Renal pelvis (tissue), 1 donor: ENCODE measurements at regions not wholly inside any gene's neighbourhood (a gene's known extent, or its start where the extent isn't known, plus 50 kb on each side); places are given as distances from the start of the nearest gene placed in this dataset.
"Not testable (repeated sequence)": the region's sequence is repeated elsewhere in the genome, so short reads cannot be mapped to it uniquely, and the experiment has no call there.

ENCODE experiments used
- DNase-seq: peaks from one replicate; pipeline ENCODE4 v3.0.0-alpha.2; 2013

GRCh38 chr10:61271127-61271780 lies 181.9 kb downstream of the TMEM26 start:
- no peak for DNase-seq

GRCh38 chr10:61263518-61263917 lies 189.7 kb downstream of the TMEM26 start:
- DNase-seq, result no peak

DNA sequence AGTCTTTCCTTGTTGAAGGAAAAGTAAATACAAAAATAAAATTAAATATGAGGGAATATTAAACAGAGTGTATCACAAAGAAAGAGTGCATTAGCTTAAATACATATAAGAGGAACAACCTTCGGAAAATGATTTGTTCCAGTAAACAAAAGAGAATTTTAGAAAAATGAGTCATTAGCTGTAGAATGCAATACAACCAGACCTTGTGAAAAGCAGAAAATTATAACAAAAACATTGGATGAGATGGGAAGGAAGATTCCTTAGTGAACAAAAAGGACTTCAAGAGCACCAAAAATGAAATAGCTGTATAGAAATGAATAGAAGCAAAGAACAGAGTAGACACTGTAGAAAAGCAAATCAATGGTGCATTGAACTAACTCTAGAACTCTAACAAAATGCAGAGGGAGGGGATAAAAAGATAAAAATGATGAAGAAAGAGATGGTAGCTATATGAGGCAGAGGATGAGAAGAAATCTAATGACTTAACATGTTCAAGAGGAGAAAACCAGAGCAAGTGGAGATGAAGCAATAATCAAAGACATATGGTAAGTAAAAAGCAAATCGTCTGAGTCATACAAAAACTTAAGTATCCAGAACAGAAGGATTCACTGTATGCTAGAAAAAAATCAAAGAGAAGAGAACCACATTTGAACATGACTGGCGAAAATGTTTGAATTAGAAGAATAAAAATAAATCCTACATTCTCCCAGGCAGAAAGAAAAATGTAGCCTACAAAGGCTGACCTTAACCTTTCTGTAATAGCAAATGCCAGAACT lies 190.5 kb downstream of the TMEM26 start:
- DNase-seq, result no peak

GRCh38 chr10:61257956-61258496 lies 195.2 kb downstream of the TMEM26 start:
- DNase-seq, result no peak

GRCh38 chr10:61257136-61257535 lies 196.0 kb downstream of the TMEM26 start:
- DNase-seq, result no peak

GRCh38 chr10:61252326-61252725 lies 200.9 kb downstream of the TMEM26 start:
- DNase-seq, result not testable (repeated sequence)

- DNase-seq, result no peak
Measured at GRCh38 chr10:61251089-61251488, 202.1 kb downstream of the TMEM26 start.

- no peak for DNase-seq
Measured at GRCh38 chr10:61250131-61250530, 203.1 kb downstream of the TMEM26 start.

DNA sequence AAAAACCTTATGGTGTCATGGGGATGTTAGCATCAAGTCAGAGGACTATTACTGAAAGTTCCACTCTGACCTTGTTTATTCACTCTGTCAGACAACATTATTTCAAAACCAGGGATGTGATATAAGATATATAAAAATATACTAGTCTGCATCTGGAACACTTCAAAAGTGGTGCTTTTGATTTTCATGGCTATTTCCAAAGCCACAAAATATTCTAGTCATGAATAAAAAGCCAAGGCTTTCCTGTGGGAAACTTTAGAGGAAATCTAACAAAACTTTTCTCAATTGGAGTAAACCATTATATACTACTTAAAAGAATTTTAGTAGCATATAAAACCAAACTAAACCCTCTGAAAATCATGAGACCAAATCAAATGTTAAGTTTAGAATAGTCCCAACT lies 205.2 kb downstream of the TMEM26 start:
- no peak for DNase-seq

GRCh38 chr10:61244261-61244775 lies 208.9 kb downstream of the TMEM26 start:
- no peak for DNase-seq

DNA sequence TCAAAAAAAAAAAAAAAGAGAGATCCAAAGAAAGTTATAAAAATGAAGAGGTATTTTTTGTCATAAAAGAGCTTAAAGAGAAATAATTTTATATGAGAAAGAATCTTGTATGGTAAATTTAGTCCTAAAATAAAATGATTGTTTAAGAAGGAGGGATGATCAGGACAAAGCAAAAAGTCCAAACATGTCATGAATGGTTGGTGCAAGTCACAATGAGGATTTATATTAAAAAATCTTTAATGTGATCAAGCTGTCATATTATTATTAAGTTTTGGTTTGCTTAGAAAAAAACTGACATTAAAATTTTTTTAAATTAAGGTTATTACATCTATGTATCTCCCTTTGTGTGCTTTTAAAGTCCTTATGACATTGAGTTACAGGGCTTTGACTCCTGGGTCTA lies 220.4 kb downstream of the TMEM26 start:
- no peak for DNase-seq

- no peak for DNase-seq
Measured at GRCh38 chr10:61225939-61226338, 227.2 kb downstream of the TMEM26 start.

DNA sequence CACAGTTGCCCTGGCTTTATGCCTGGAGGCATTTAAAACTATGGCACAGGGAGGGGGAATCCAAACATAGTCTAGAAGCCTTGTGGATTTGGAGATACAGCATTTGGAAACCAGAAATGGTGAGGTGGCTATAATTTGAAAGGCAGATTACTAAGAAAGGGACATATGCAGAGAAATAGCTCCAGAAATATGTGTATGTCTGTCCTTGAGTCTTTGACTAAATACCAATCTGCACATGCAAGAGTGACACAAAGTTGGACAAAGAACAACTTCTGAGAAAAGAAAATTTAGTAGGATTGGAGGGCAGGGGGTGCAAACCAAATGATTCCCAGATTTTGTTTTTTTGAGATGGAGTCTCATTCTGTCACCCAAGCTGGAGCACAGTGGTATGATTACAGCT lies 229.6 kb downstream of the TMEM26 start:
- no peak for DNase-seq

DNA sequence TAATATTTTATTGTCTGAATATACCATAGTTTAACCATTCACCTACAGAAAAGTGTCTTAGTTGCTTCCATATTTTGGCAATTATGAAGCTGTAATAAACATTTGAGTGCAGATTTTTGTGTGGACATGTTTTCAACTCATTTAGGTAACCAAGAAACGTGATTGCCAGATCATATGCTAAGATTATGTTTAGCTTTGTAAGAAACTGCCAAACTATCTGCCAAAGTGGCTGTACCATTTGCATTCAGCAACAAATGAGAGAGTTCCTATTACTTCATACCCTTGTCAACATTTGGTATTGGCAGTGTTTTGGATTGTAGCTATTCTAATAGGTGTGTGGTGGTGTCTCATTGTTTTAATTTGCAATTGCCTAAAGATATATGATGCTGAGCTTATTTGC lies 233.5 kb downstream of the TMEM26 start:
- no peak for DNase-seq

DNA sequence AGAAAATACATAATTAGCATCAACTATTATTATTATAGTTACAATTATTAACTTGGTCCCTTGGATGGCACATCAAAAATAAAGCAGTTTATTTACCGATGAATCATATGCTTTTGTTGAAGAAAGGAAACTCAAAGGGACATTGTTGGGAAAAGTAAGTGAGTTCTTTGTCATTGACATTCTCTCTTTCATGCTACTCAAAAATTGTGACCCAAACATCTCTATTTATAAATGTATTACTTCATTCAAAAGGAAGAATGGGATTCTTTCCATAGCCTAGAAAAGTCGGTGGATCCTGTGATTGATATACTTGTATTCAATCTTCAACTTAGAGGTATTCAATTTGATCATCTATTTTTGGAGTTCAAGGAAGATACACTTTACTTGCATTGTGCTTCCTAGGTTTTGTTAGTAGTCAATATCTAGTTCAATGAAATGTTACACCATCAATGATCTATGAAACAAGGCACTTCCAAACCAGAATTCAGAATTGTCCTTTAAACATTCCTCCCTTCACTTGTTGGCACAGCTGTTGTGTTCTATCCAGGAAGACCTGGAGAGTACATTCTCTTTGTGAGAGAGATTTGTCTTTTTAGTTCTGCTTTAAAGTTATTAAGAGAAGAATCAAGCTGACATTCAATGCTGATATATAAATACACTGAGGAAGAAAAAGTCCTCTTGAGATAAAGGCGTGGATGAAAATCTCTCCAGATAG lies 235.2 kb downstream of the TMEM26 start:
- no peak for DNase-seq

DNA sequence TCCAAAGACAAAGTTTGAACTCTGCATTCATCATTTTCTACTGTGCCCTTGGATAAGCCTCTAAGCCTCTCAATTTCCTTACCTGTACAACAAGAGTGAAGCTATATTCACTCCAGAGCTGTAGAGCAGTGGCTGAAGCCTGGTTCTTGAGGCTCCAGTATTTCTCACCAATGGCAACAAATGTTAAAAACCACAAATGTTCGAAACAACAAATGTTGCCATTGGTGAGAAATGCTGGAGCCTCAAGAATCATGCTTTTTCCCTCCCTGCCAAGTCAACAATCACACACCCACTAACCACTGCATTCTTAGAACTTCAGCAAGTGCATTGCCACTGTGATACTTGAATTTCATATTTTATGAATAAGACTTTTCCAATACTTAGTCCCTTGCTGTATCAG lies 237.9 kb downstream of the TMEM26 start:
- no peak for DNase-seq

DNA sequence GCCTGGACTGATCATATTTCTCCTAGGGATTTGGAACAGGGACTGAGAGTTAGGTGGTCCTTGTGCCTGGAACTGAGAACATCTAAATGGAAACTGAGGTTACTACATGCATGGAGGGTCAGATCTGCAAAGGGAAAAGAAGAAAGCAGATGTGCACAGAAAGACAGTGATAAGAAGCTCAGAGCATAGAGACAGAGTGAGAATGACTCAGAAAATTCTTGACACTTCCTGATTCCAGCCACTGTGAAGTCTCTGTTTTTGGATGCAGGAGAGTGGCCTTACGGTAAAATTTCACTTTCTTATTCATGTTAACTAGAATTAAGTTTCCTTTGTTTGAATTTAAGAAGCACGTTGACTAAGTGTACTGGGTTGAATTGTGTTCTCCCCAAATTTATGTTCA lies 241.7 kb downstream of the TMEM26 start:
- DNase-seq, result no peak

- DNase-seq, result peak; percentile 56
Measured at GRCh38 chr10:61197057-61197456, 253.1 kb upstream of the RHOBTB1 start.

DNA sequence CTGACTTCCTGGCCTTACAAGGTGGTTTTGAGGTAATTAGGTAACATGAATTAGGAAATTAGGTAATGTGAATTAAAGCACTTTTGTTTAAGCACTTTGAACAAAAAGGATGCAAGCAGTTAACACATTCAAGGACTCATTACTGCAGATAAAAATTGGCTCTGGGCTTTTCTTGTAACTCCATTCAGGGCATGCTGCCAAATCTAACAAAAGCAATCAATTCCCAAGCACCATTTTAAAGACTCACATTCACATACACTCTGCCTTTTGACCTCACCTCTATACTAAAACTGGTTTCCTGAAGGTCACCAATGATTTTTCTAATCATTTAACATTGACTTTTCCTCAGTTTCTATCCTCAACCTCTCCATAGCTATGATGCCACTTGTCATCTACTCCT lies 251.2 kb upstream of the RHOBTB1 start:
- no peak for DNase-seq

DNA sequence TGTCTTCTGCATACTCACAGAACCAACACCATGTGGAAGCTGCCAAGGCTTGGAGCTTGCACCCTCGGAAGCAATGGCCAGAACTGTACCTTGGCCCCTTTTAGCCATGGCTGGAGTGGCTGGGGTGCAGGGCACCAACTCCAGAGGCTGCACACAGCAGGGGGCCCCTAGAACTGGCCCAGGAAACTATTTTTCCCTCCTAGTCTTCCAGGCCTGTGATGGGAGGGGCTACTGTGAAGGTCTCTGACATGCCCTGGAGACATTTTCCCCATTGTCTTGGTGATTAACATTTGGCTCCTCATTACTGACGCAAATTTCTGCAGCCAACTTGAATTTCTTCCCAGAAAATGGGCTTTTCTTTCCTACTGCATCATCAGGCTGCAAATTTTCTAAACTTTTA lies 248.6 kb upstream of the RHOBTB1 start:
- not testable (repeated sequence) for DNase-seq

- no peak for DNase-seq
Measured at GRCh38 chr10:61192042-61192441, 248.1 kb upstream of the RHOBTB1 start.

DNA sequence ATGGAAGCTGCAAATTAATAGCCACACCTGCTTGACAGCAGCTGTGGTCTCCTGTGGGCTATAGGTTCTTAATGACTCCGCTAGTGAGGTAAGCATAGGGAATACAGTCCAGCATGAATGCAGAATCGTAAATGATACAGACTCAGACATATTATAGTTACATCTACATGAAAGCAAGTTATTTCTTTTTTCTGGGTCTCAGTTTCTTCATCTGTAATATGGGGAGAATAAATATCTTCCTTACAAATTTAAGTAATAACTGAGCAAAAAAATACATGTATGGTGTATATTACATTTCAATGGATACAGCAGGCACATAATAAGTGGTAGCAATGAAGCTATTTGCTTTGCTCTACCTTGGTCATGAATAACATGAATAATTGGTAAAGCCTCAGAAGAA lies 245.9 kb upstream of the RHOBTB1 start:
- DNase-seq, result no peak

GRCh38 chr10:61188691-61189090 lies 244.7 kb upstream of the RHOBTB1 start:
- DNase-seq, result no peak
